HG03439 (cell line): ENCODE measurements at regions not wholly inside any gene's neighbourhood (a gene's known extent, or its start where the extent isn't known, plus 50 kb on each side); places are given as distances from the start of the nearest gene placed in this dataset.
A peak's percentile ranks its signal among the peaks of the same experiment; 100 is the strongest.

Source experiments
- ATAC-seq: cut with Tn5 transposase; IDR thresholded peaks from one replicate; pipeline ENCODE4 v1.9.1; 2021; ENCODE audit warnings: mild to moderate bottlenecking, moderate library complexity; ENCODE audit not compliant: unreplicated experiment

GRCh38 chr4:156255230-156256007 lies 301.8 kb upstream of the CTSO start:
- no peak for ATAC-seq

- no peak for ATAC-seq
Measured at GRCh38 chr4:156252358-156252921, 298.8 kb upstream of the CTSO start.

- no peak for ATAC-seq
Measured at GRCh38 chr4:156251373-156252065, 297.9 kb upstream of the CTSO start.

GRCh38 chr4:156248917-156249316 lies 295.3 kb upstream of the CTSO start:
- ATAC-seq: no peak

GRCh38 chr4:156247470-156247869 lies 293.8 kb upstream of the CTSO start:
- no peak for ATAC-seq

- no peak for ATAC-seq
Measured at GRCh38 chr4:156243015-156243414, 289.3 kb upstream of the CTSO start.

GRCh38 chr4:156242390-156242789 lies 288.7 kb upstream of the CTSO start:
- no peak for ATAC-seq

- ATAC-seq: no peak
Measured at GRCh38 chr4:156241896-156242295, 288.2 kb upstream of the CTSO start.

GRCh38 chr4:156238171-156238570 lies 284.5 kb upstream of the CTSO start:
- ATAC-seq: no peak

GRCh38 chr4:156237231-156237630 lies 283.6 kb upstream of the CTSO start:
- no peak for ATAC-seq

- ATAC-seq: no peak
Measured at GRCh38 chr4:156230176-156230575, 276.5 kb upstream of the CTSO start.

- ATAC-seq: no peak
Measured at GRCh38 chr4:156228676-156229075, 275.0 kb upstream of the CTSO start.

- ATAC-seq: no peak
Measured at GRCh38 chr4:156227321-156227720, 273.7 kb upstream of the CTSO start.

GRCh38 chr4:156223985-156224384 lies 270.3 kb upstream of the CTSO start:
- no peak for ATAC-seq

GRCh38 chr4:156217236-156217635 lies 263.6 kb upstream of the CTSO start:
- ATAC-seq: no peak

GRCh38 chr4:156201050-156201449 lies 247.4 kb upstream of the CTSO start:
- ATAC-seq: peak; percentile 97

GRCh38 chr4:156198511-156198910 lies 244.8 kb upstream of the CTSO start:
- ATAC-seq: no peak

GRCh38 chr4:156197216-156197615 lies 243.6 kb upstream of the CTSO start:
- no peak for ATAC-seq

- no peak for ATAC-seq
Measured at GRCh38 chr4:156196722-156197121, 243.1 kb upstream of the CTSO start.

GRCh38 chr4:156195914-156196313 lies 242.2 kb upstream of the CTSO start:
- ATAC-seq: peak; percentile 77

GRCh38 chr4:156194896-156195295 lies 241.2 kb upstream of the CTSO start:
- no peak for ATAC-seq

GRCh38 chr4:156193800-156194199 lies 240.1 kb upstream of the CTSO start:
- no peak for ATAC-seq
